ENCODE measurements at regions not wholly inside any gene's neighbourhood (a gene's known extent, or its start where the extent isn't known, plus 50 kb on each side); places are given as distances from the start of the nearest gene placed in this dataset.

DNA sequence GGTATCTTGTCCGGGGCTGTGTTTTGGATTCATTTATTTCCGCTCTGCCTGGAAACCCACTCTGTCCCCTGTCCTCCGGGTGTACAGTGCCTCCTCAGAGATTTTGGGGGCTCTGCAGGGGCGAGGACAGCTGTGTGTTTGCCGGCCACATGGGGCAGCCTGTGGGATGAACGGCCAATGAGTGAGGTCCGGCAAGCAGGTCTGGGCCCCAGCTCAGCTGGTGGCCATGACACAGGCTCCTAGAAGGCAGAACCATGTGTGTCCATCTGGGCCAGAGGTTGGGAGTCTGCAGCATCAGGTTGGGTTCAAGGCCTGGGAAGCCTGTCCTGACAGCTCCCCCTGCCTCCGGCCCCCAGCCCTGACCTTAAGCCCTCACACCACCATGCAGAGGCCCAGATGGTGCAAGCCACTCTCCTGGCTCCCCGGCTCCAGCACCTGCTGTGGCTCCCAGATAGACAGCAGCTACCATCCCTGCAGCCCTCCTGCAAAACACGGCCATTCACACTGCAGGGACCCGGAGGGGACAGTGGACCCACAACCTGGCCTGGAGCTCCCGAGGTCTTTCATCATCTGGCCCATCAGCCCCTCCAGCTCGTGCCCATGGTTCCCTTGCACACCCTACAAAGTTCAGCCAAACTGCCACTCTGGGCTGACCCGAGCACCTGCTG, 220.1 kb upstream of the C14orf180 start:
- TF ChIP-seq, protein P1, sequence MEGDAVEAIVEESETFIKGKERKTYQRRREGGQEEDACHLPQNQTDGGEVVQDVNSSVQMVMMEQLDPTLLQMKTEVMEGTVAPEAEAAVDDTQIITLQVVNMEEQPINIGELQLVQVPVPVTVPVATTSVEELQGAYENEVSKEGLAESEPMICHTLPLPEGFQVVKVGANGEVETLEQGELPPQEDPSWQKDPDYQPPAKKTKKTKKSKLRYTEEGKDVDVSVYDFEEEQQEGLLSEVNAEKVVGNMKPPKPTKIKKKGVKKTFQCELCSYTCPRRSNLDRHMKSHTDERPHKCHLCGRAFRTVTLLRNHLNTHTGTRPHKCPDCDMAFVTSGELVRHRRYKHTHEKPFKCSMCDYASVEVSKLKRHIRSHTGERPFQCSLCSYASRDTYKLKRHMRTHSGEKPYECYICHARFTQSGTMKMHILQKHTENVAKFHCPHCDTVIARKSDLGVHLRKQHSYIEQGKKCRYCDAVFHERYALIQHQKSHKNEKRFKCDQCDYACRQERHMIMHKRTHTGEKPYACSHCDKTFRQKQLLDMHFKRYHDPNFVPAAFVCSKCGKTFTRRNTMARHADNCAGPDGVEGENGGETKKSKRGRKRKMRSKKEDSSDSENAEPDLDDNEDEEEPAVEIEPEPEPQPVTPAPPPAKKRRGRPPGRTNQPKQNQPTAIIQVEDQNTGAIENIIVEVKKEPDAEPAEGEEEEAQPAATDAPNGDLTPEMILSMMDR (IDR thresholded peaks at IDR 0.05): no peak
- no peak for TF ChIP-seq EZH2 (IDR thresholded peaks at IDR 0.05; ENCODE audit: borderline replicate concordance, insufficient read depth, low read depth, low read length, poor library complexity, severe bottlenecking)
